ENCODE measurements at regions not wholly inside any gene's neighbourhood (a gene's known extent, or its start where the extent isn't known, plus 50 kb on each side); places are given as distances from the start of the nearest gene placed in this dataset.

DNA sequence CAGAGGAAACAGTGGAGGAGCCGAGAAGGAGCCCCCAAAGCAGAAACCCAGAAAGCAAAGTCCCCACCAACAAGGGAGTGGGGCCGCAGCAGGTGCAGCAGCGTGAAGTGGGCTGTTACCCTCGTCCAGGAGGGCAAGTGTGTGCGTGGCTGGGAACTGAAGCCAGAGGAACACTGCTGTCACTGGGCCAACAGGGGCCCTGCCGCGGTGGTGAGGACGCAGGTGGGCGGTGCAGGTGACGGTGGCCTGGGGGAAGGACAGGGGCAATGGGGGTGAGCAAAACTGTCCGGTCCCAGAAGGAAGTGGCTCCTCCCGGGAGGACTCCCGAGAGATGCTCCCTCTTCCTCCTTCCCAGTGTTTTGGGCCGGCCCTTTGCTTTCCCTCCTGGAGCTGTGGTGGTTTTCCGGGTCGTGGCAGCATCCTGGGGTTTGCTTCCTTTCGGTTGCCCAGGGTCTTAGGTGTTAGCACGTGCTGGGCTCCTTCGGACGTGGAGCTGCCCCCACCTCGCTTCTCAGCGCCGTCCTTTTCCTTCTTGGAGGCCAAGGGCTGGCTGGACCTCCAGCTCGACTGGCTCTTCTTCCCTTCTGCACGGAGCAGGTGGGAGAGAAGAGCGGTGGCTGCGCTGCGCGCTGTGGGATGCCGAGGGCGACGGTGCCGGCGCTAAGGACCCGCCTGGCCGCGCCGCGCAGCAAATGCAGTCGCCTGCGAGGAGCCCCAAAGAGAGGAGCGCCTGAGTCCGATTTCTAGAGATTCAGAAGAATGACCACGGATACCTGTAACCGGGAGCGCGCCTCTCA lies 62.7 kb upstream of the SLC2A12 start:
- CTCF ChIA-PET, result interaction anchor here (0.6 to 12.3 kb wide), 4 partner anchors 7 to 188 kb away, joined by 3 to 149 read pairs (median 3); no protein-coding TSS in a partner anchor
- no peak for TF ChIP-seq ZNF394 (tag by site-specific recombination; IDR thresholded peaks at IDR 0.05; ENCODE audit: borderline replicate concordance)
- TF ChIP-seq ZNF514 (tag by site-specific recombination; IDR thresholded peaks at IDR 0.05), result no peak
- TF ChIP-seq ZBTB7A (tag by site-specific recombination; IDR thresholded peaks at IDR 0.05; ENCODE audit: low read depth), result no peak
- TF ChIP-seq, protein P1, sequence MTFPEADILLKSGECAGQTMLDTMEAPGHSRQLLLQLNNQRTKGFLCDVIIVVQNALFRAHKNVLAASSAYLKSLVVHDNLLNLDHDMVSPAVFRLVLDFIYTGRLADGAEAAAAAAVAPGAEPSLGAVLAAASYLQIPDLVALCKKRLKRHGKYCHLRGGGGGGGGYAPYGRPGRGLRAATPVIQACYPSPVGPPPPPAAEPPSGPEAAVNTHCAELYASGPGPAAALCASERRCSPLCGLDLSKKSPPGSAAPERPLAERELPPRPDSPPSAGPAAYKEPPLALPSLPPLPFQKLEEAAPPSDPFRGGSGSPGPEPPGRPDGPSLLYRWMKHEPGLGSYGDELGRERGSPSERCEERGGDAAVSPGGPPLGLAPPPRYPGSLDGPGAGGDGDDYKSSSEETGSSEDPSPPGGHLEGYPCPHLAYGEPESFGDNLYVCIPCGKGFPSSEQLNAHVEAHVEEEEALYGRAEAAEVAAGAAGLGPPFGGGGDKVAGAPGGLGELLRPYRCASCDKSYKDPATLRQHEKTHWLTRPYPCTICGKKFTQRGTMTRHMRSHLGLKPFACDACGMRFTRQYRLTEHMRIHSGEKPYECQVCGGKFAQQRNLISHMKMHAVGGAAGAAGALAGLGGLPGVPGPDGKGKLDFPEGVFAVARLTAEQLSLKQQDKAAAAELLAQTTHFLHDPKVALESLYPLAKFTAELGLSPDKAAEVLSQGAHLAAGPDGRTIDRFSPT (tag by site-specific recombination; IDR thresholded peaks at IDR 0.05), result no peak
- no peak for TF ChIP-seq ZNF16 (tag by site-specific recombination; IDR thresholded peaks at IDR 0.05; ENCODE audit: low read depth)
- TF ChIP-seq, protein P2, sequence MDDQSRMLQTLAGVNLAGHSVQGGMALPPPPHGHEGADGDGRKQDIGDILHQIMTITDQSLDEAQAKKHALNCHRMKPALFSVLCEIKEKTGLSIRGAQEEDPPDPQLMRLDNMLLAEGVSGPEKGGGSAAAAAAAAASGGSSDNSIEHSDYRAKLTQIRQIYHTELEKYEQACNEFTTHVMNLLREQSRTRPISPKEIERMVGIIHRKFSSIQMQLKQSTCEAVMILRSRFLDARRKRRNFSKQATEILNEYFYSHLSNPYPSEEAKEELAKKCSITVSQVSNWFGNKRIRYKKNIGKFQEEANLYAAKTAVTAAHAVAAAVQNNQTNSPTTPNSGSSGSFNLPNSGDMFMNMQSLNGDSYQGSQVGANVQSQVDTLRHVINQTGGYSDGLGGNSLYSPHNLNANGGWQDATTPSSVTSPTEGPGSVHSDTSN (CRISPR knock-in tag; IDR thresholded peaks at IDR 0.05), result no peak
- no peak for TF ChIP-seq ZNF184 (tag by site-specific recombination; IDR thresholded peaks at IDR 0.05)
- TF ChIP-seq ZNF658 (tag by site-specific recombination; IDR thresholded peaks at IDR 0.05), result no peak
- no peak for TF ChIP-seq ZNF169 (tag by site-specific recombination; IDR thresholded peaks at IDR 0.05)
- TF ChIP-seq ZNF214 (tag by site-specific recombination; IDR thresholded peaks at IDR 0.05; ENCODE audit: borderline replicate concordance), result no peak
- no peak for TF ChIP-seq MZF1 (tag by site-specific recombination; IDR thresholded peaks at IDR 0.05; ENCODE audit: borderline replicate concordance)
- no peak for TF ChIP-seq ZNF292 (tag by site-specific recombination; IDR thresholded peaks at IDR 0.05; ENCODE audit: borderline replicate concordance, low read depth)
- no peak for TF ChIP-seq ZNF600 (tag by site-specific recombination; IDR thresholded peaks at IDR 0.05)
- TF ChIP-seq ZNF837 (tag by site-specific recombination; IDR thresholded peaks at IDR 0.05), result no peak
- TF ChIP-seq ZFP37 (tag by site-specific recombination; IDR thresholded peaks at IDR 0.05), result no peak
- no peak for TF ChIP-seq PRDM6 (tag by site-specific recombination; IDR thresholded peaks at IDR 0.05)
- TF ChIP-seq HOXA7 (CRISPR knock-in tag; IDR thresholded peaks at IDR 0.05; ENCODE audit: borderline replicate concordance), result no peak
- TF ChIP-seq SCRT2 (tag by site-specific recombination; IDR thresholded peaks at IDR 0.05), result no peak
- no peak for TF ChIP-seq ZNF362 (tag by site-specific recombination; IDR thresholded peaks at IDR 0.05)
- TF ChIP-seq GFI1B (tag by site-specific recombination; IDR thresholded peaks at IDR 0.05), result no peak

More for the DNA sequence above, 62.7 kb upstream of the SLC2A12 start:
- H3K36me3 ChIP-seq (ENCODE audit: control insufficient read depth in 2 of 2, insufficient read depth in 1 of 2, low read length in 2 of 2), result no peaks in the 10 kb centered on the region
- no peak overlapping the region for H3K4me3 ChIP-seq (ENCODE audit: low read depth, low read length)
- no peak overlapping the region for H3K27ac ChIP-seq (ENCODE audit: extremely low read depth, low read depth, low read length)
- no peaks in the 10 kb centered on the region for H3K9me3 ChIP-seq (ENCODE audit: control insufficient read depth, insufficient read depth, low read depth, low read length)
- no peaks in the 10 kb centered on the region for H3K4me1 ChIP-seq (ENCODE audit: control insufficient read depth, insufficient read depth, low read length)
- POLR2A ChIA-PET, result no interaction called here

All from HEK293 (cell line).